ENCODE measurements at regions not wholly inside any gene's neighbourhood (a gene's known extent, or its start where the extent isn't known, plus 50 kb on each side); places are given as distances from the start of the nearest gene placed in this dataset.

- peak; percentile 14 for DNase-seq (ENCODE audit: low read depth)
Observed at GRCh38 chr5:35319333-35320002, 89.2 kb upstream of the PRLR start.

GRCh38 chr5:35317586-35317985 is 87.3 kb upstream of the PRLR start:
- DNase-seq (ENCODE audit: low read depth): no peak

GRCh38 chr5:35316611-35317274 is 86.5 kb upstream of the PRLR start:
- no peak for DNase-seq (ENCODE audit: low read depth)

- no peak for DNase-seq (ENCODE audit: low read depth)
Observed at GRCh38 chr5:35313291-35313690, 83.0 kb upstream of the PRLR start.

- DNase-seq (ENCODE audit: low read depth): no peak
Observed at GRCh38 chr5:35312267-35312666, 82.0 kb upstream of the PRLR start.

- no peak for DNase-seq (ENCODE audit: low read depth)
Observed at GRCh38 chr5:35309365-35310130, 79.3 kb upstream of the PRLR start.

- no peak for DNase-seq (ENCODE audit: low read depth)
Observed at GRCh38 chr5:35308421-35308820, 78.1 kb upstream of the PRLR start.

DNA sequence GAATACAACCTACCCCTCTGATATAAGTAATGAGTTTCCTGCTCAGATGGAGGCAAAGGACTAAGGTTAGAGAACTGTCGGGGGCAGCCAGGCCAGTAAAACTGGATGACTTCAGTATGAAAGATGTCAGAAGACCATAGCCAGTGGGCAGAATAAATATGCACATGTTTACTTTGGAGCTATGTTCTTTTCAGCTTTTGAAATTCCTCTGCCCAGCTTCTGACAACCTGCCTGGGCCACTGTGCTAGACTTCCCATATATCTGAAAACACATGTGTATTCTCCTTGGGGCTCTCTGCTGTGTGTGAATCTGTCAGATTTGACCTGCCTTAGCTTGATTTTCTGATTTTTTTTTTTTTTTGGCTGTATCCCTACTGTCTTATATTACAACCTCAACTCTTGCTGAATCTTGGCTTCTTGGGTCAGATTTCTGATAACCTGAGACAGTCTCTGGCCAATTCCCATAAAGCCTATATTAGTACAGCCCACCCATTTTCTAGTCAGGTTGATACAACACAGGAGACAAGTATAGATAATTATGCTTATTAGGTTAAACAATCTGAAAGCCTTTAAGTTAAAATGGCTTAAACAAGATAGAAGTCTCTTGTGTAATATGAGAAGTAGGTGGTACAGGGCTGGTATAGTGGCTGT is 76.6 kb upstream of the PRLR start:
- no peak for DNase-seq (ENCODE audit: low read depth)

DNA sequence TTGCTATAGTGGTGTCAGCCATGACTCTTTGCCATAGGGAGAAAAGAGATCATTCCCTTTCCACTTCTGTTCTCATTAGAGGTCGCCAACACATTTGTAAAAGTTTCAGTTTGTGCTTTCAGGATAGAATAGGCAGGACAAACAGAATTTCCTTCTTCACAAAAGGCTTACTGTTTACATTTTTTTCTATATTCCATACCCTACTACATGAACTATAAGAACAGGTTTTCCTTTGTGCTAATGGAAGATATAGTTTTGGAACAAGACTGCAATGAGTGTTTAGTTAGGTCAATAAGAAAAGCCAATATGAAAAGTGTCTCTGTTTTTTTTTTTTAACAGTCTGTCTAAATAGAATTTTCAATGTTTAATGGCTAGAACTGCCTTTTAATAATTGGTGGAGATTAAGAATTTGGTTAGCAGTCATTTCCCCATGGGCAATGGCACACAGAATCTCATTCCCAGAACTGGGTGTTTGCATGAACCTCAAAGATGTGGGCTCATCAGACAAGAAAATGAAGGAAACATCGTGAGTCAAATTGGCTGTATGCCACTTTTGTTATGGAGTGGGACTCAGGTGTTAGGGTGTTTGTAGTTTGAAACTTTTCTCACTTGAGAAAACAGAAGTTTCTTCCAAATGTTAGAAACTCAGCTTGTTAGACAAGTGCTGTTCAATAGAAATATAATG is 75.2 kb upstream of the PRLR start:
- DNase-seq (ENCODE audit: low read depth): no peak

DNA sequence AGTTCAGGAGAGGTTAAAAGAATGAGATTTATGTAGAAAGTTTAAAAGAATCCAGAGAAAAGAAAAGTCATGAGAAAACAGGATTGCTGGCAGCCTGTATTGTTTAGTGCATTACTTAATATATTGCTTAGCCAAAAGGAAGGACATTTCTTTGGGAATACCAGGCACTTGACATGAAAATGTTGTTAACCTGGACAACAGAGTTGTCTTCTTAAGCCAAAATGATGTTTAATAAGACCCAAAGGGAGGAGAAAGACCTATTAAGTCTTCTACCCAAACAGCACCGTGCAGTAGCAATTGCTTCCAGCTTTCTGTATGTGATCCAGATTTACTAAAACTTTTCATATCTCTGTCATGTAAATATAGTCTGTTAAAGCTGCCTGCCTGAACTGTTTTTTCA is 74.0 kb upstream of the PRLR start:
- peak; percentile 40 for DNase-seq (ENCODE audit: low read depth)

DNA sequence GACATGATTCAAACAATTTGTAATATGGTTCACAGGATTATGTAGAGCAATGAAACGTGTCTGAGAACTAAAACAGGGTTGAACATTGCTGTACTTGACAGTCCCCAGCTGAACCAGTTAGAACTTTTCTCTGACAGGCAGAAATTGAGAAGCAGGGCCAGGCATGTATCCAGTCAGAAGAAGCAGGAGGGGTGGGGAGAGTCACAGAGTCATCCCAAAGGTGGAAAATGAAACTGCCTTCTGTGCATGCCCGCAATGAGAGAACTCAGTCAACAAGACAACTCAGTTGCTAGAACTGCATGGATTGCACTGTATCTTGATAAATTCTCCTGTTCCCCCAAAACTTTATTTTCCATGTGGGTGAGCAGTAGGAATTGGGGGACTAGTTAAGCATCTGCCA is 72.9 kb upstream of the PRLR start:
- no peak for DNase-seq (ENCODE audit: low read depth)

GRCh38 chr5:35302544-35302943 is 72.3 kb upstream of the PRLR start:
- DNase-seq (ENCODE audit: low read depth): no peak

GRCh38 chr5:35297755-35298154 is 67.5 kb upstream of the PRLR start:
- DNase-seq (ENCODE audit: low read depth): no peak

GRCh38 chr5:35294976-35295375 is 64.7 kb upstream of the PRLR start:
- no peak for DNase-seq (ENCODE audit: low read depth)

DNA sequence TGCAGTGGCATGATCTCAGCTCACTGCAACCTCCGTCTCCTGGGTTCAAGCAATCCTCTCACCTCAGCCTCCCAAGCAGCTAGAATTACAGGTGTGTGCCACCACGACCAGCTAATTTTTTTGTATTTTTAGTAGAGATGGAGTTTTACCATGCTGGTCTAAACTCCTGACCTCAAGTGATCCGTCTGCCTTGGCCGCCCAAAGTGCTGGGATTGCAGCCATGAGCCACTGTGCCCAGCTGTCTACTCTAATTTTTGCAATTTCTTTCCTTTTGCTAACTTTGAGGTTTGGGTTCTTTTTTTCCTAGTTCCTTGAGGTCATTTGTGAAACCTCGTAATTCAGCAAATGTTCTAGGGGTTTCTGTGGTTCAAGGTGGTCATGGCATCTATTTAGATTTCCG is 63.7 kb upstream of the PRLR start:
- no peak for DNase-seq (ENCODE audit: low read depth)

- DNase-seq (ENCODE audit: low read depth): no peak
Observed at GRCh38 chr5:35285435-35285834, 55.1 kb upstream of the PRLR start.

- no peak for DNase-seq (ENCODE audit: low read depth)
Observed at GRCh38 chr5:35285011-35285410, 54.7 kb upstream of the PRLR start.

DNA sequence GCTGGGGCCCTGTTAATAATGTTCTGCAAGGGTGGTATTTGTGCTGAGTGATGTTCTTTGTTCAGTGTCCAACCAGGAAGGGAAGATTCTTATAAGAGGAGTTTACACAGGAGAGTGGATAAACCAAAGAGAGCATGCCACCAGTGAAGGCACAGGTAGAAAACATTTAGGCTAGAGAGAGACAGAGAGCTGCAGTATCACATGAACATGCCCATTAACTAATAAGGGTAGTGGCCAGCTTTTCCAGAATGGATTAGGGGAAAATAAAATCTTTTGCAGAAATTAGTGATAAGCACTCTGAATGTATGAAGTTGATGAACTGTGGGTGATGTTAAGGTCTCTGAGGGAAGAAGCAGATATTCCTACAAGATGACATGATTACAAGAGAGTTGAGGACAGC is 54.1 kb upstream of the PRLR start:
- no peak for DNase-seq (ENCODE audit: low read depth)

DNA sequence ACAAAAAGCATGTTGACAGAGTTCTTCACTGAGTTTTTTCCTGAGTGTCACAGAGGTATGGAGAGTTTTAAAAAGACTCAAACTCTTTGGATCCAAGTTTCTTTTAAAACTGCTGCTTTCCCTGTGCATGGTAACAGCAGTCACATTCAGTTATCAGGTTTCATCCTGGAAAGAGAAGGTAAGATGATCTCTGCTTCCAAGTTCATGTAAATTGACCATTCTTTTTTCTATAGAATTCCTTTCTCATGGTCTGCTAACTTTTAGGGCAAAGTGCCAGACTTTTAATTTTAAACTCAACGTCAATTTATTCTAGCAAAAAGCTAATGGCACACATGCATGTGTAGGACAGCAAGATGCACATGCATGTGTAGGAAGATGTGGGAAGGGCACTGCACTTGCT is 52.5 kb upstream of the PRLR start:
- DNase-seq (ENCODE audit: low read depth): no peak

- DNase-seq (ENCODE audit: low read depth): no peak
Observed at GRCh38 chr5:35281613-35282012, 51.3 kb upstream of the PRLR start.

All from forelimb muscle (tissue), 1 donor.